MM.1S (cell line): ENCODE measurements at regions not wholly inside any gene's neighbourhood (a gene's known extent, or its start where the extent isn't known, plus 50 kb on each side); places are given as distances from the start of the nearest gene placed in this dataset.

Source experiments
- DNase-seq: peaks from one replicate; pipeline ENCODE4 v3.0.0-alpha.2; 2015
- H2AFZ ChIP-seq: fragments of 300-600 bp; sonication (generic); 2 replicates; pipeline ENCODE4 v1.6.0; 2016; ENCODE audit warnings: antibody characterized with exemption, low read length
- H3F3A ChIP-seq: fragments of 300-600 bp; sonication (generic); 2 replicates; pipeline ENCODE4 v1.6.1; 2016; ENCODE audit warnings: mild to moderate bottlenecking, antibody characterized with exemption, low read length, moderate library complexity, mixed read lengths; ENCODE audit not compliant: insufficient read depth
- H3K27ac ChIP-seq: fragments of 300-600 bp; sonication (generic); 2 replicates; pipeline ENCODE4 v1.5.1; 2016; ENCODE audit warnings: mild to moderate bottlenecking, low read length
- H3K27me3 ChIP-seq: fragments of 300-600 bp; sonication (generic); replicated peaks from 2 replicates; pipeline ENCODE4 v1.6.0; 2016; ENCODE audit warnings: low read length; ENCODE audit not compliant: insufficient read depth
- H3K36me3 ChIP-seq: fragments of 300-600 bp; sonication (generic); replicated peaks from 2 replicates; pipeline ENCODE4 v1.6.1; 2016; ENCODE audit warnings: mild to moderate bottlenecking, low read length, mixed read lengths; ENCODE audit not compliant: insufficient read depth
- H3K4me1 ChIP-seq: fragments of 300-600 bp; sonication (generic); 2 replicates; pipeline ENCODE4 v1.6.1; 2016; ENCODE audit warnings: low read length, mixed read lengths
- H3K4me2 ChIP-seq: fragments of 300-600 bp; sonication (generic); 2 replicates; pipeline ENCODE4 v1.6.0; 2016; ENCODE audit warnings: low read depth, low read length
- H3K4me3 ChIP-seq: fragments of 300-600 bp; sonication (generic); 2 replicates; pipeline ENCODE4 v1.5.1; 2016; ENCODE audit warnings: low read length, mixed read lengths
- H3K79me2 ChIP-seq: fragments of 300-600 bp; sonication (generic); 2 replicates; pipeline ENCODE4 v1.6.1; 2016; ENCODE audit warnings: mixed run types, low read length, mixed read lengths
- H3K9ac ChIP-seq: fragments of 300-600 bp; sonication (generic); 2 replicates; pipeline ENCODE4 v1.6.1; 2016; ENCODE audit warnings: low read length, mixed read lengths
- H3K9me2 ChIP-seq: fragments of 300-600 bp; sonication (generic); replicated peaks from 2 replicates; pipeline ENCODE4 v1.6.1; 2016; ENCODE audit warnings: mild to moderate bottlenecking, low read length, mixed read lengths; ENCODE audit not compliant: insufficient read depth
- H3K9me3 ChIP-seq: fragments of 300-600 bp; sonication (generic); replicated peaks from 2 replicates; pipeline ENCODE4 v1.6.1; 2016; ENCODE audit warnings: mild to moderate bottlenecking, low read length, mixed read lengths; ENCODE audit not compliant: insufficient read depth
- H4K20me1 ChIP-seq: fragments of 300-600 bp; sonication (generic); 2 replicates; pipeline ENCODE4 v1.6.1; 2016; ENCODE audit warnings: mild to moderate bottlenecking, low read length, moderate library complexity, mixed read lengths; ENCODE audit not compliant: insufficient read depth
- EZH2 ChIP-seq: fragments of 300-600 bp; sonication (generic); optimal IDR thresholded peaks from 2 replicates; pipeline ENCODE3; 2017; ENCODE audit warnings: low read depth, mild to moderate bottlenecking, antibody characterized with exemption, low read length, mixed read lengths
- EZH2phosphoT487 ChIP-seq: fragments of 300-600 bp; sonication (generic); IDR thresholded peaks from 2 replicates; pipeline ENCODE4 v1.6.1; 2018; ENCODE audit warnings: antibody characterized with exemption, low read length
- TF ChIP-seq, protein P1 (sequence below): fragments of 300-600 bp; sonication (generic); IDR thresholded peaks from 2 replicates; pipeline ENCODE4 v1.5.1; 2016; ENCODE audit warnings: antibody characterized with exemption, low read length, mixed read lengths

DNA sequence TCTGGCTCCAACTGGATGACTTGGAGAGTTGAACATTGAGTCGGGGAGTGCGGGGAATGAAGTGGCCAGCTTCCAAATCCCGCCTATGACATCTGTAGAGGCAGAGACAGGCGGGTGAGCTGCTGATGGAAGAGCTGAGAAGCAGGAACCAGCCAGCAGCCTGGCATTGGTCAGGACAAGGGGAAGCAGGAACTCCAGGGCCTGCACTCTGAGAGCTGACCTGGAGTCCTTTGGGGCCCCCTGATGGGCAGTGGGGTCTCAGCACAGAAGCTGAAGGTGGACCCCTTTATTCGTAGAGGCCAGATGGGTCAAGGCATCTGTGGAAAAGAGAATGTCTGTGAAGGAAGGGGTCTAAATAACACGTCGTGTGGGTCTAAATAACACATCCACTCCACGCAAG lies 57.0 kb downstream of the SEC61G start:
- Histone ChIP-seq H3K9me3 (no peaks in the 10 kb centered on the region), H3K36me3 (no peaks in the 10 kb centered on the region), H3K9ac (no peak overlapping the region), H4K20me1 (no peaks in the 10 kb centered on the region), H3K79me2 (no peaks in the 10 kb centered on the region), H3K27me3 (no peaks in the 10 kb centered on the region), H3F3A (peaks cover 27% of the 10 kb centered on the region), H3K4me2 (no peak overlapping the region), H3K4me1 (peaks cover 38% of the 10 kb centered on the region), H3K9me2 (no peaks in the 10 kb centered on the region), H2AFZ (no peak overlapping the region), H3K27ac (no peak overlapping the region), H3K4me3 (no peak overlapping the region)
- TF ChIP-seq, protein P1, sequence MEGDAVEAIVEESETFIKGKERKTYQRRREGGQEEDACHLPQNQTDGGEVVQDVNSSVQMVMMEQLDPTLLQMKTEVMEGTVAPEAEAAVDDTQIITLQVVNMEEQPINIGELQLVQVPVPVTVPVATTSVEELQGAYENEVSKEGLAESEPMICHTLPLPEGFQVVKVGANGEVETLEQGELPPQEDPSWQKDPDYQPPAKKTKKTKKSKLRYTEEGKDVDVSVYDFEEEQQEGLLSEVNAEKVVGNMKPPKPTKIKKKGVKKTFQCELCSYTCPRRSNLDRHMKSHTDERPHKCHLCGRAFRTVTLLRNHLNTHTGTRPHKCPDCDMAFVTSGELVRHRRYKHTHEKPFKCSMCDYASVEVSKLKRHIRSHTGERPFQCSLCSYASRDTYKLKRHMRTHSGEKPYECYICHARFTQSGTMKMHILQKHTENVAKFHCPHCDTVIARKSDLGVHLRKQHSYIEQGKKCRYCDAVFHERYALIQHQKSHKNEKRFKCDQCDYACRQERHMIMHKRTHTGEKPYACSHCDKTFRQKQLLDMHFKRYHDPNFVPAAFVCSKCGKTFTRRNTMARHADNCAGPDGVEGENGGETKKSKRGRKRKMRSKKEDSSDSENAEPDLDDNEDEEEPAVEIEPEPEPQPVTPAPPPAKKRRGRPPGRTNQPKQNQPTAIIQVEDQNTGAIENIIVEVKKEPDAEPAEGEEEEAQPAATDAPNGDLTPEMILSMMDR, result no peak
- TF ChIP-seq EZH2phosphoT487 (no peak), EZH2 (no peak)
- no peak for DNase-seq

DNA sequence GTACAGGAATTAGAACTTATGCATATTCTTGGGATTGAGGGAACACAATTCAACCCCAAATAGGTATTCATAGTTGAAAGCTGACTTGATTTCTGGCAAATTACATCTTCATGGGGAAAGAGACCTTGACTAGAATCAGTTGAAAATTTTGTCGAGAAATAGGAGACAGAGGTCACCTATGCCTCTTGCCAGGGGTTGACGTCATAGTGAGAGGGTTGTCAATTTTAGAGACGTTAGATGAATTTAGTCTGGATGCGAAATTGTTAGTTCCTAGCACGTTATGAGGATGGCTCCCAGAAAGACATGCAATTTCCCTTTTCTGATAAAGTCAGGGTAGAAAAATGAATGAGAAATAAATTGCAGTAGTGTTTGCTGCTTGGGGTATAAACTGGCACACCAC lies 59.3 kb downstream of the SEC61G start:
- H3K4me2 ChIP-seq, result no peak overlapping the region

DNA sequence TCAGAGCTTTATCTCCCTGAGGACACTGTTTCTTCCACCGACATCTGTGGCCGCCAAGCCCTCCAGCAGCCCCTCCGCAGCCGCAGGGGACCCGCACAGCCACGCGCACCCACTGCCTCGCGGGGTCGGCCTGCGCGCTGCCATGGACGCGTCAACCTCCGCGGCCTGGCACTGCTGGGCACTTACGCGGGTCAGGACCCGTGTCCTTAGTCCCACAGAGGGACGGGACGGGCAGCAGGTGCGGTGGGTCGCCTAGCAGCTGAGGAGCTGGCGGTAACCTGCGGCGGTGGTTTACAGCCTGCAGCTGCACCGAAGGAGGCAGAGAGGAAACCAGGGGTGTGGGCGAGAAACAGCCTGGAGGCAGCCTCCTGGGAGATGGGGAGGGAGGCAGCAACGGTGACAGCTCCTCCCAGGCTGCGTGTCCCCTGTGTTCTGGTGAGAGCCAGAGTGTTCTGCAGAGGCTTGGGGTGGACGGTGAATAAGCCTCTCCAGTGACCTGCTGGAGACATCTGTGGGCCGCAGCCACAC lies 61.3 kb downstream of the SEC61G start:
- Histone ChIP-seq H3K9me3 (no peaks in the 10 kb centered on the region), H3K9ac (no peak overlapping the region)
- DNase-seq, result no peak

More for the DNA sequence above, 59.3 kb downstream of the SEC61G start:
- Histone ChIP-seq H3K27me3 (no peaks in the 10 kb centered on the region), H3K4me1 (peaks cover 18% of the 10 kb centered on the region), H3K4me3 (no peak overlapping the region), H3K9me3 (no peaks in the 10 kb centered on the region), H3K27ac (no peak overlapping the region), H3K9me2 (no peaks in the 10 kb centered on the region), H3K9ac (no peak overlapping the region), H3K36me3 (no peaks in the 10 kb centered on the region), H2AFZ (no peak overlapping the region), H3K79me2 (no peaks in the 10 kb centered on the region), H3F3A (peaks cover 9% of the 10 kb centered on the region), H4K20me1 (no peaks in the 10 kb centered on the region)
- no peak for DNase-seq
- TF ChIP-seq EZH2phosphoT487, result no peak
- TF ChIP-seq, protein P1, result no peak
- no peak for TF ChIP-seq EZH2

More for the DNA sequence above, 61.3 kb downstream of the SEC61G start:
- Histone ChIP-seq H3F3A (no peaks in the 10 kb centered on the region), H3K4me2 (no peak overlapping the region), H3K4me1 (no peaks in the 10 kb centered on the region), H3K79me2 (no peaks in the 10 kb centered on the region), H3K36me3 (no peaks in the 10 kb centered on the region), H3K9me2 (no peaks in the 10 kb centered on the region), H4K20me1 (no peaks in the 10 kb centered on the region), H2AFZ (no peak overlapping the region), H3K4me3 (no peak overlapping the region), H3K27me3 (no peaks in the 10 kb centered on the region), H3K27ac (no peak overlapping the region)
- no peak for TF ChIP-seq EZH2
- no peak for TF ChIP-seq EZH2phosphoT487
- TF ChIP-seq, protein P1, result no peak
